Breast epithelium (tissue), 4 donors: ENCODE measurements at regions not wholly inside any gene's neighbourhood (a gene's known extent, or its start where the extent isn't known, plus 50 kb on each side); places are given as distances from the start of the nearest gene placed in this dataset.

Source experiments
- DNase-seq, 2 donors: peaks; one replicate each; pipeline ENCODE4 v3.0.0-alpha.2; 2019; ENCODE audit warnings: low spot score in 2 of 2
- H3K27ac ChIP-seq, 2 donors: fragments of 200-600 bp; sonication (generic) in 1 of 2; one replicate each; pipeline ENCODE4 v1.5.1; 2016 to 2019; ENCODE audit warnings: mild to moderate bottlenecking in 1 of 2
- H3K27me3 ChIP-seq, 2 donors: fragments of 200-600 bp; sonication (generic) in 1 of 2; one replicate each; pipeline versions ENCODE4 v1.5.1 to v1.6.0; 2017 to 2019; ENCODE audit warnings: control low read depth in 1 of 2, mild to moderate bottlenecking in 1 of 2
- H3K36me3 ChIP-seq: fragments of 200-600 bp; one replicate; pipeline ENCODE4 v1.5.1; 2019
- H3K4me1 ChIP-seq, 2 donors: fragments of 200-600 bp; sonication (generic); one replicate each; pipeline ENCODE4 v1.5.1; 2016 to 2019; ENCODE audit warnings: control low read depth in 1 of 2
- H3K4me3 ChIP-seq, 3 donors: fragments of 200-600 bp; sonication (generic); 1 replicate in 2 of 3; 2 replicates in 1 of 3; pipeline ENCODE4 v1.5.1; 2016 to 2019; ENCODE audit warnings: mild to moderate bottlenecking in 3 of 3, moderate library complexity in 2 of 3
- H3K9me3 ChIP-seq, 2 donors: fragments of 200-600 bp; sonication (generic) in 1 of 2; one replicate each; pipeline ENCODE4 v1.5.1; 2016 to 2019; ENCODE audit warnings: control low read depth in 1 of 2
- CTCF ChIP-seq, 3 donors: fragments of 450-650 bp; IDR thresholded peaks; one replicate each; pipeline ENCODE4 v1.5.1; 2016 to 2017; ENCODE audit warnings: antibody characterized with exemption in 3 of 3, mild to moderate bottlenecking in 3 of 3, moderate library complexity in 3 of 3
- POLR2A ChIP-seq: fragments of 450-650 bp; IDR thresholded peaks from one replicate; pipeline ENCODE4 v1.6.1; 2016; ENCODE audit warnings: antibody characterized with exemption, mild to moderate bottlenecking, moderate library complexity
- POLR2AphosphoS5 ChIP-seq, 3 donors: sonication (generic); formaldehyde crosslinking; IDR thresholded peaks; one replicate each; pipeline ENCODE4 v1.6.1; 2017; ENCODE audit warnings: antibody characterized with exemption in 3 of 3
- intact Hi-C: fragments of 100-400 bp; cut with DNase I; formaldehyde crosslinking; loops from one replicate; pipeline ENCODE4 v1.15.1; 2023; ENCODE audit warnings: low total_unique reads

GRCh38 chr5:130712324-130712723, 452.7 kb downstream of the HINT1 start:
- H3K27ac ChIP-seq, result no peak overlapping the region
- no peaks in the 10 kb centered on the region for H3K36me3 ChIP-seq
- H3K4me3 ChIP-seq, result no peak overlapping the region
- intact Hi-C loops, result no loop called here
- no peaks in the 10 kb centered on the region for H3K27me3 ChIP-seq
- DNase-seq, result no peak
- H3K9me3 ChIP-seq, result no peaks in the 10 kb centered on the region
- H3K4me1 ChIP-seq, result no peaks in the 10 kb centered on the region
- TF ChIP-seq CTCF (IDR thresholded peaks at IDR 0.05) (no peak), POLR2A (no peak), POLR2AphosphoS5 (IDR thresholded peaks at IDR 0.05) (no peak)

GRCh38 chr5:130710596-130710995, 454.5 kb downstream of the HINT1 start:
- Histone ChIP-seq H3K4me3 (no peak overlapping the region), H3K9me3 (no peaks in the 10 kb centered on the region), H3K27ac (no peak overlapping the region), H3K27me3 (no peaks in the 10 kb centered on the region), H3K4me1 (no peaks in the 10 kb centered on the region), H3K36me3 (no peaks in the 10 kb centered on the region)
- TF ChIP-seq POLR2AphosphoS5 (IDR thresholded peaks at IDR 0.05) (no peak), POLR2A (no peak), CTCF (IDR thresholded peaks at IDR 0.05) (no peak)
- no peak for DNase-seq
- intact Hi-C loops, result no loop called here

GRCh38 chr5:130708754-130709153, 456.3 kb downstream of the HINT1 start:
- intact Hi-C loops, result no loop called here
- no peak for DNase-seq
- TF ChIP-seq CTCF (IDR thresholded peaks at IDR 0.05), result no peak
- TF ChIP-seq POLR2AphosphoS5 (IDR thresholded peaks at IDR 0.05), result no peak
- no peak for TF ChIP-seq POLR2A
- no peaks in the 10 kb centered on the region for H3K4me1 ChIP-seq
- no peak overlapping the region for H3K4me3 ChIP-seq
- H3K27me3 ChIP-seq, result no peaks in the 10 kb centered on the region
- no peaks in the 10 kb centered on the region for H3K36me3 ChIP-seq
- H3K9me3 ChIP-seq, result no peaks in the 10 kb centered on the region
- H3K27ac ChIP-seq, result no peak overlapping the region

GRCh38 chr5:130706696-130707095, 458.4 kb downstream of the HINT1 start:
- H3K27me3 ChIP-seq, result no peaks in the 10 kb centered on the region
- no peak for DNase-seq
- H3K36me3 ChIP-seq, result no peaks in the 10 kb centered on the region
- H3K4me1 ChIP-seq, result no peaks in the 10 kb centered on the region
- H3K27ac ChIP-seq, result no peak overlapping the region
- H3K9me3 ChIP-seq, result no peaks in the 10 kb centered on the region
- intact Hi-C loops, result no loop called here
- TF ChIP-seq POLR2AphosphoS5 (IDR thresholded peaks at IDR 0.05) (no peak), CTCF (IDR thresholded peaks at IDR 0.05) (no peak), POLR2A (no peak)
- H3K4me3 ChIP-seq, result no peak overlapping the region

- TF ChIP-seq POLR2A, result no peak
- TF ChIP-seq POLR2AphosphoS5 (IDR thresholded peaks at IDR 0.05), result no peak
- no peaks in the 10 kb centered on the region for H3K36me3 ChIP-seq
- H3K4me1 ChIP-seq, result no peaks in the 10 kb centered on the region
- no peak overlapping the region for H3K27ac ChIP-seq
- no peaks in the 10 kb centered on the region for H3K27me3 ChIP-seq
- no peak for DNase-seq
- no peaks in the 10 kb centered on the region for H3K9me3 ChIP-seq
- no peak overlapping the region for H3K4me3 ChIP-seq
- intact Hi-C loops, result no loop called here
Measured at GRCh38 chr5:130705368-130705767, 459.7 kb downstream of the HINT1 start.

GRCh38 chr5:130693509-130693908, 471.5 kb downstream of the HINT1 start:
- Histone ChIP-seq H3K27ac (no peak overlapping the region), H3K4me1 (no peaks in the 10 kb centered on the region), H3K9me3 (no peaks in the 10 kb centered on the region), H3K4me3 (no peak overlapping the region), H3K27me3 (no peaks in the 10 kb centered on the region), H3K36me3 (no peaks in the 10 kb centered on the region)
- intact Hi-C loops, result no loop called here
- TF ChIP-seq CTCF (IDR thresholded peaks at IDR 0.05), result no peak
- no peak for TF ChIP-seq POLR2AphosphoS5 (IDR thresholded peaks at IDR 0.05)
- TF ChIP-seq POLR2A, result no peak
- DNase-seq, result no peak
